SIG-M5 treated with dmso at 0.1 percent for 504 hours (cell line): ENCODE measurements at regions not wholly inside any gene's neighbourhood (a gene's known extent, or its start where the extent isn't known, plus 50 kb on each side); places are given as distances from the start of the nearest gene placed in this dataset.

Source experiments
- DNase-seq: peaks from one replicate; lab custom pipeline; 2025; ENCODE audit not compliant: unreplicated experiment; lab: John Stamatoyannopoulos, UW

DNA sequence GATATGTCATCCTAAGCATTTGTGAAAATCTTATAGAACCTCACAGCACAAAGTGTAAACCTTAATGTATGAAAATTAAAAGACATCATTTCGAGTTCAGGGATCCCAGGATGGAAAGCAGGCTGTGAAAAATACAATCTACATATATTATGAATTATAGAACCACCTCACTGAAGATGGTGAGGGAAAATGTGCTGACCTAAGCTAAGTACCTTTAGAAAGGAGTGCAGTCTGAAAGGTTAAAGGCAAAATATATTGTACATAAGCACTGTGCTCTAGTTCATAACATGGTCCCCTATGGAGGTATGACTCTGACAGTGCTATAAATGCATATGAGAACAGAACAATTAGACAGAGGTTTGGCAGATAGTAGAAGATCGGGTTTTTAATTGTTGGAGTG, 368.6 kb downstream of the TMA16 start:
- DNase-seq: no peak

- no peak for DNase-seq
Observed at GRCh38 chr4:163865010-163865409, 370.5 kb downstream of the TMA16 start.

DNA sequence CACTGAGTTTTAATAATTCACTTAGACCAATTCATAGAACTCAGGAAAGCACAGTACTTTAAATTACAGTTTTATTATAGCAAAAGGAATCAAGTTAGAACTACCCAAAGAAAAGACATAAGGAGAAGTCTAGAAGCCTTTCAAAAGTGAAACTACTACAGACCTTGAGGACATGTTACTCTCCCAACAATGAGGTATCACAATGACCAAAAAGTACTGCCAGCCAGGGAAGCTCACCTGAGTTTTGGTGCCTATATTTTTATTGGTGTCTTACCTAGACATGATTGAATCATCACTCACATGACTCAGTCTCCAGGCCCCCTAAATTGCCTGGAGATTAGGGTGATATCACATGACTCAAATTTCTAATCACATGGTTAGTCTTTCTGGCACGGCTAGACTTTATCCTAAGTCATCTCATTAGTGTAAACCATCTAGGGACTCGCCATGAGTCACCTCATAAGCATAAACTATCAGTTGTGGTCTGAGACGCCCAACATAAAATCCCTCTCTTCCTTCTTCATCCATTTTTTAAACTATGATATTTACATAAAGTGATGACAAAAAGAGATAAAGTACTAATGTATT, 372.3 kb downstream of the TMA16 start:
- DNase-seq: no peak

DNA sequence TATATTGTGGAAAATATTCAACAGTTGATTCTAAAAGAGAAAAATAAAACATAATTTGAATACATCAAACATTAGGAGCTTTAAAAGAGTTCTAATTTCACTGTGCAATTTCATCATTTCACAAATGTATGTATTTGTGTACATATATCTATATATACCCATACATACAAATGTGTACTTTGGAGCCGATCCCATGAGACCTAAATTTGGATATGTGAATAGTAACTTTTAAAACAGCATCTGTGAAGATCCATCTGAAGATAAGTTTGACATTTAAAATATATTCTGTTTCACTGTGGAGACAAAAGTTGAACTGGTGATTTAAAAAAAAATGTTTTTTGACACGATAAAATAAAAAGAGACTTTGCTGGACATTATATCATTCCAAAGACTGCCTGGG, 374.0 kb downstream of the TMA16 start:
- no peak for DNase-seq

DNA sequence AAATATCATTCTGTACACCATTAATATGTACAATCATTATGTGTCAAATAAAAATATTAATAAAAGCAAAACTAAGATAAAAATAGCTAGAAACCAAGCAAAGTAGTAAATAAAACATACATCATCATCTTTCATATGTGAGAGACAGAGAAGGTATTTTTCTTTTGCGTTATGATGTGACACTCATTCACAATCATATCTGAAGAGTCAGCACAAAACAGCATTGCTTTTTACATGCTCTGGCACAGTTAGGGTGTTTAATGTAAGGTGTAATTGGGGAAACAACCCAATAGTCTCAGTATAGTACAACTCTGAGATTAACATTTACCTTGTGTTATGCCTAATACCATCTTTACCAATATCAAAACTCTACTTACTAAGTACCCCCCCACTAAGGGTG, 376.6 kb downstream of the TMA16 start:
- no peak for DNase-seq

GRCh38 chr4:163875327-163875726, 380.8 kb downstream of the TMA16 start:
- DNase-seq: no peak

DNA sequence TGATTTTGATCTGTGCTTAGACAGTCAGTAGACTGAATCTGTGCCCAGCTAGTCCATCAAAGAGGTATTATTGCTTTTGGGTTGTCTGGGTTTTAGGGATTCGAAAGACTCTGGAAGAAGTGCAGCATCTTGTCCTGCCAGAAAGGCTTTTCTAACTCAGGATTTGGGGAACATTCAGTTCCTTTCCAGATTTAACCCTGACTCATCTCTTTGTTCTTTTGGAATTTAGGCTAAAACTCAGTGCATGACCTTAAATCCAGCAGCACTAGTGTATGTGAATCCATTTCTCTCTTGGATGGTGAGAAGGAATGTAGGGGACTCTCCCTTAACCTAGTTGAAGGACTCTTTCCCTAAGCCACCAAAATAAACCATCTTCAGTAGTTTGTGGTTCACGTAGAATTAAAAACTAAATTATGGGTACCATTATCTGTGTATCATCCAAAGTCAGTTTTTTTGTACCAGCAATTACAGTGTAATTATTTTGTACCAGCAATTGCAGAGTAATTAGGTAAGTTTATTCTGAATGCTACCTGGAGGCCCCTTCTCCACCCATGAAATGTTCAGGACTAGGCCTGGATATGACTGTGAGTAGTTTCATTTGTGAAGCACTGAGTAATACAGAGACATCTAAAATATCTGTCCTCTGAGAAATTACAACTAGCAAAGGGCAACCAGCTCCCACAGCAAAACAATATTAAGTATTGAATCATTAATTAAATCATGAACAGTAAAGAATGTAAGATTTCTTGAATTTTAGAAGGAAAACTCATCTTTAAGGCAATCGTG, 384.0 kb downstream of the TMA16 start:
- no peak for DNase-seq

- DNase-seq: no peak
Observed at GRCh38 chr4:163892417-163892816, 397.9 kb downstream of the TMA16 start.

GRCh38 chr4:163895378-163896005, 401.0 kb downstream of the TMA16 start:
- no peak for DNase-seq

GRCh38 chr4:163901319-163901718, 406.8 kb downstream of the TMA16 start:
- DNase-seq: no peak

GRCh38 chr4:163902417-163902816, 407.9 kb downstream of the TMA16 start:
- DNase-seq: no peak

DNA sequence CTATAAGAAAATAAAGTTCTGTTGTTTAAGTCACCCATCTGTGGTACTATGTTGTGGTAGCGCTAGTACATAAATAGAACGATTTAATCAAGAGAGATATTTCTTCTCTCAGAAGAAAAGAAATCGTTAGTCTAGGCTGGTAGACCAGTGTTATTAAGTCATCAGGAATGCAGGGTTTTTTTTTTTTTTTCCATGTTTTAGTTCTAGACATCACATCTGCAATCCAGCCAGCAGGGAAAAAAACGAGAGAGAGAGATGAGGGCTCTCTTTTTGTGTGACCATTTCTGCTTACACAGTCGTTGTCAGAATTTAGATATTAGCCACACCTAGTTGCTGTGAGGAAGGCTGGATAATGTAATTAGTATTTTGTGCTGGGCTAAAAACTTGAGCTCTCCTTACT, 417.4 kb downstream of the TMA16 start:
- DNase-seq: no peak

DNA sequence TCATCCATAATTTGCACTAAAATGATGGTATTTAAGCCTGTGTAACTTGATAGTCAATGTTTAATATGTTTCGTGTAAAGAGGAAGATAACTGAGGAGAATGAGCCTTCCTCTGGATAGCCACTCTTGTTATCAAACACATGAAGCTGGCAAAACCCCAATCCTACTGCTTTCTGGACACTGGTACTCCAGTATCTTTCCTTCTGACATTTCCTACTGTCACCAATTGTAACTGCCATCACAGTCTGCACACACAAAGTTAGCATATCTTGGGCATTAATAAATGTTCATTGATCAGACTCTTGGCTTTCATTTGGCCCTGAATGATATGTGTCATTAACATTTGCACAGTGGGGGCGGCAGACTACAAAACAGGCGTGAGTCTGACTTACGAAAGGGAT, 419.1 kb downstream of the TMA16 start:
- DNase-seq: no peak

- DNase-seq: no peak
Observed at GRCh38 chr4:163915896-163916295, 421.4 kb downstream of the TMA16 start.

DNA sequence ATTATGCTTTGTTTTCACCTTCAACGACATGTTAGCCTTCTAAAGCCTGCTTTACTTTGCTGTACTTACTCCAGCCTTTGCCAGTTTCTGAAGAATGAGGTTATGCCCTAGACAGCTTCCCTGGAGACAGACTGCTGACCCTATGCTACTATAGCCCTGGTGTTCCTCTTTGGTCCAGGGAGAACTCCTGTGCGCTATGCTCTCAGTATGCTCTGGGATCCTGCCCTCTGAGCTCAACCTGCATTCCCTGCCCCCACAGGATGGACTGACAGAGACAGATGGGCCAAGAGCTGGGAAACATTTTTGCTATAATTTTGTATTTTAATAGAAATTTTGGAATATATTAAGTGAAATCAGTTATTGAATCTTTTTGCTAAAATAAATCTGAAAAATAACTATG, 425.9 kb downstream of the TMA16 start:
- DNase-seq: no peak

DNA sequence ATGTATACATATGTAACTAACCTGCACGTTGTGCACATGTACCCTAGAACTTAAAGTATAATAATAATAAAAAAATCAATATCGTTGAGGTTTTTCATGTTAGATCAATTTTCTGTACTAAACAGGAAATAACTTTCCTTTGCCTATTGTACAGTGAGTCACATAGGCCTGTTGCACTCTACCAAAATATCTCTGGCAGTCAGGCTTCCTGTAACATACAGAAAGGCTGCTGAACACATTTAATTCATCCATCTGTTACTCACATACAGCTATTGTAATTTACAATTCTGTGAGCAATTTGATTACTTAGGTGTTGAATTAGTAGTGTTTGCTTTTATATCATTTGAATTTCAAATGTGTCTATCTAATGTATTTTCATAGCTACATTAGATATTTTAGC, 427.8 kb downstream of the TMA16 start:
- no peak for DNase-seq

DNA sequence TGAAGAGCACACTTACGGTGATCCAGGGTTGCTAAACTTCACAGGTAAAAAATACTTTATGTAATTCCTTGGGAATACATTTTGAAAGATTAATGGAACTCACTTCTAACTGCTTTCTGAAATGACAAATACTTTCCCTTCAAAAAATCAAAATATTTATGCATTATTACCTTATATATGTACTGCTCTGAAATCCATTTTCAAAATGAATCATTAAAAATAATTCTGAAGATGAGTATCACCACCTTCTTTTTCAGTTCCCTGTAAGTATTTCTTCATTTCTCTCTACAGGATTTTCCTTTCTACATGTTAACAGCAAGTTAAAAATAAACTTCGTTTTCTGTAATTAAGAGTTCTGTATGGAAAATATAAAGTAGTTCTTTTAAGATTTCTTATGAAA, 428.6 kb downstream of the TMA16 start:
- DNase-seq: no peak

GRCh38 chr4:163930086-163930485, 435.6 kb downstream of the TMA16 start:
- DNase-seq: no peak

GRCh38 chr4:163932504-163932903, 438.0 kb downstream of the TMA16 start:
- no peak for DNase-seq

GRCh38 chr4:163939597-163939996, 445.1 kb downstream of the TMA16 start:
- no peak for DNase-seq

DNA sequence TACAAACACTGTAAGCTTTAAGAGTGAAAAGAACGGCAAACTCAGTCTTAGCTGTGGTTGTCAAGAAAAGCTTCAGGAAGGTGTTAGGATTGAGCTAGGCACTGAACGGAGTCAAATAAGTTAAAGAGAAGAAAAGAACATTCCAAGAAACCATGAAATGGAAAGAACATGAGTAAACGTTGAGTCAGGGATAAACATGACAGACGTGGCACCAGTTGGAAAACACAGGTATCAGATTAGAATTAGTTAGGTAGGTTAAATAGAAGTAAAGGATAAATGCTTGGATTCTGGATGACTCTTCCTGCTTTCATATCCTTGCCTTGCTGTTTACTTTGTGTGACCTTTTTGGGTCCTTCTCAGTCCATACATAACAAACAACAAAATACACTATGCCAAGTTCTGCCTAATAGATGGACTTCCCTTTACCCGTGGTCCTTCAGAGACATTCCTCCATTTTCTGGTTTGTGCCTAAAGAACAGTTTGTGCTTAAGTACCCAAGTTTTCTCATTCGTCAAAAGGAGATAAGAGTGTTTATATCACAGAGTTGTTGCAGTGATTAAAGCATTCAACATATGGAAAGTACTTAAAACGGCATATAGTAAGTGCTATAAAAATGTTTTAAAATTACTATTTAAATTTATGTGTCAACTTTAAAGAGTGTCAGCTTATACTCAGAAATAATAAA, 446.9 kb downstream of the TMA16 start:
- DNase-seq: no peak

DNA sequence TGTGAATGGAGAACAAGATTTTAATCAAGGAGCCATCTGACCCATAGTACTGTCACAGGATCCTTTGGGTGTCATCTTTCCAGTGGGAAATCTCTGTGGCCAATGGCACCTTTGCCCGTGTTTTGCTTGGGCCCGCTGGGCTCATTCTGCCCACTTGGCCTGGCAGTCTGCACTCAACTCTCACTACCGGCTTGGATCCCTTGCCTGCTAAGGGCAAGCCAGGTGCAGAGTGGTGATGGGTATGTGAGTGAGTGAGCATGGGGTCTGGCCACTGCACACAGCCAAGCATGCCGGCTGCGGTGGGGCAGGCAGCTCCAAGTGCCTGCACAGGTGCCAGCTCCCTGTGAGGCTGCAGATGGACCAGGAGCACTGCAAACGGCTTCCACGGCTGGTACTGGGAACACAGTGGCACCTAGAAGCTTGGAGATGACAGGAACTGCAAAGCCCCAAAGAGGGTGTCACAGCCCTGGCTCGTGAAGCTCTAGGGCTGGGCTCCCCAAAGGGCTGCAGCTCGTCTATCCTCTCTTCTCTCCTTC, 454.5 kb downstream of the TMA16 start:
- DNase-seq: no peak
